ENCODE measurements at regions not wholly inside any gene's neighbourhood (a gene's known extent, or its start where the extent isn't known, plus 50 kb on each side); places are given as distances from the start of the nearest gene placed in this dataset.

GRCh38 chr12:115457798-115458197, 773.8 kb upstream of the TBX3 start:
- intact Hi-C loops (cut with DNase I): no loop called here
- H3K36me3 ChIP-seq (replicated peaks in 1 of 2; ENCODE audit: insufficient read depth in 1 of 2, low read depth in 2 of 2): no peaks in the 10 kb centered on the region
- DNase-seq: no peak
- no peak overlapping the region for H3K4me3 ChIP-seq
- H3K27ac ChIP-seq: no peak overlapping the region
- TF ChIP-seq POLR2A (IDR thresholded peaks at IDR 0.05) (no peak), CTCF (IDR thresholded peaks at IDR 0.05) (no peak)
- H3K9me3 ChIP-seq: no peaks in the 10 kb centered on the region
- H3K27me3 ChIP-seq: no peaks in the 10 kb centered on the region
- H3K4me1 ChIP-seq: no peaks in the 10 kb centered on the region
- 41 to 61% methylated on average over 3 of the region's 3 CpGs for WGBS, 2 donors
- ATAC-seq: no peak

GRCh38 chr12:115456946-115457689, 773.1 kb upstream of the TBX3 start:
- ATAC-seq: no peak
- Histone ChIP-seq H3K36me3 (replicated peaks in 1 of 2; ENCODE audit: insufficient read depth in 1 of 2, low read depth in 2 of 2) (no peaks in the 10 kb centered on the region), H3K27me3 (no peaks in the 10 kb centered on the region), H3K9me3 (no peaks in the 10 kb centered on the region), H3K4me1 (peaks cover 3% of the 10 kb centered on the region), H3K27ac (no peak overlapping the region), H3K4me3 (no peak overlapping the region)
- TF ChIP-seq POLR2A (IDR thresholded peaks at IDR 0.05) (no peak), CTCF (IDR thresholded peaks at IDR 0.05) (no peak)
- intact Hi-C loops (cut with DNase I): no loop called here
- DNase-seq: no peak
- 78 to 84% methylated on average over 8 of the region's 8 CpGs for WGBS, 2 donors

- WGBS, 2 donors: 50 to 56% methylated on average over 8 of the region's 8 CpGs
- Histone ChIP-seq H3K9me3 (no peaks in the 10 kb centered on the region), H3K36me3 (replicated peaks in 1 of 2; ENCODE audit: insufficient read depth in 1 of 2, low read depth in 2 of 2) (no peaks in the 10 kb centered on the region), H3K27me3 (no peaks in the 10 kb centered on the region), H3K27ac (no peak overlapping the region), H3K4me3 (no peak overlapping the region), H3K4me1 (peaks cover 9% of the 10 kb centered on the region)
- no peak for TF ChIP-seq CTCF (IDR thresholded peaks at IDR 0.05)
- TF ChIP-seq POLR2A (IDR thresholded peaks at IDR 0.05): no peak
- ATAC-seq: no peak
- intact Hi-C loops (cut with DNase I): no loop called here
- no peak for DNase-seq
Measured at GRCh38 chr12:115455268-115455681, 771.3 kb upstream of the TBX3 start.

GRCh38 chr12:115452751-115453281, 768.8 kb upstream of the TBX3 start:
- WGBS, 2 donors: 76% methylated on average over 9 to 10 of the region's 10 CpGs
- peaks cover 9% of the 10 kb centered on the region for H3K4me1 ChIP-seq
- no peak for TF ChIP-seq CTCF (IDR thresholded peaks at IDR 0.05)
- no peak for TF ChIP-seq POLR2A (IDR thresholded peaks at IDR 0.05)
- no peak for DNase-seq
- H3K27ac ChIP-seq: no peak overlapping the region
- H3K9me3 ChIP-seq: no peaks in the 10 kb centered on the region
- H3K4me3 ChIP-seq: no peak overlapping the region
- H3K36me3 ChIP-seq (replicated peaks in 1 of 2; ENCODE audit: insufficient read depth in 1 of 2, low read depth in 2 of 2): no peaks in the 10 kb centered on the region
- ATAC-seq: no peak
- H3K27me3 ChIP-seq: no peaks in the 10 kb centered on the region
- intact Hi-C loops (cut with DNase I): no loop called here
